HepG2 (cell line): ENCODE measurements at regions not wholly inside any gene's neighbourhood (a gene's known extent, or its start where the extent isn't known, plus 50 kb on each side); places are given as distances from the start of the nearest gene placed in this dataset.

Source experiments
- ATAC-seq: fragments of 200-7000 bp; cut with Tn5 transposase; 3 replicates; pipeline ENCODE4 v1.9.1; 2020; ENCODE audit warnings: mild to moderate bottlenecking, moderate library complexity
- BruUV-seq: library from RNA; stranded (reverse); fragments of 400-500 nt; replicated peaks from 2 replicates; lab custom pipeline; 2021; lab: Mats Ljungman, UMichigan
- CTCF ChIA-PET: fragments of 300-600 bp; formaldehyde crosslinking; extraction: SDS; loops from one replicate; lab custom pipeline; 2021; ENCODE audit warnings: low total read pairs, inconsistent platforms, low intra/inter-chr PET ratio; lab: Yijun Ruan, JAX
- POLR2A ChIA-PET: fragments of 350-600 bp; sonication (Branson Sonifier 250); formaldehyde crosslinking; loops from one replicate; lab custom pipeline; 2020; ENCODE audit warnings: antibody characterized with exemption, inconsistent platforms; lab: Yijun Ruan, JAX
- DNase-seq: peaks from one replicate; pipeline ENCODE4 v3.0.0-alpha.2; 2015; ENCODE audit warnings: low spot score
- FAIRE-seq: peaks from 3 replicates; lab custom pipeline; 2011; peaks lifted over from hg19 to GRCh38; lab: Jason Lieb, UNC
- H2AFZ ChIP-seq: one replicate; pipeline ENCODE4 v1.6.1; 2011; ENCODE audit warnings: low read length, inconsistent platforms
- H3K27ac ChIP-seq: fragments of 300-600 bp; 3 replicates; pipeline ENCODE4 v1.8.0; 2011; ENCODE audit warnings: mixed run types, mild to moderate bottlenecking, mixed read lengths, low read length, inconsistent platforms; ENCODE audit not compliant: insufficient read depth; ENCODE audit errors: extremely low read length
- H3K27me3 ChIP-seq, 2 experiments: fragments of 200-600 bp in 1 of 2; 2 replicates in 1 of 2; 3 replicates in 1 of 2; pipeline versions ENCODE4 v1.6.0 to v1.8.0; 2011; ENCODE audit warnings: low read length in 2 of 2, mild to moderate bottlenecking in 2 of 2, moderate library complexity in 2 of 2, inconsistent platforms in 1 of 2; ENCODE audit not compliant: insufficient read depth in 2 of 2, control insufficient read depth in 1 of 2
- H3K36me3 ChIP-seq, 2 experiments: fragments of 200-600 bp in 1 of 2; replicated peaks in 1 of 2; 2 replicates in 1 of 2; 3 replicates in 1 of 2; pipeline versions ENCODE4 v1.5.1 to v1.8.0; 2011; ENCODE audit warnings: low read length in 2 of 2, inconsistent platforms in 1 of 2; ENCODE audit not compliant: insufficient read depth in 2 of 2, control insufficient read depth in 1 of 2
- H3K4me1 ChIP-seq: 2 replicates; pipeline ENCODE4 v1.5.1; 2012; ENCODE audit warnings: low read length, inconsistent platforms; ENCODE audit not compliant: insufficient read depth
- H3K4me2 ChIP-seq: 2 replicates; pipeline ENCODE4 v1.6.0; 2011; ENCODE audit warnings: low read depth, low read length, inconsistent platforms
- H3K4me3 ChIP-seq, 3 experiments: fragments of 200-600 bp in 1 of 3; sonication (generic), shearing (Covaris generic) in 1 of 3; replicated peaks in 1 of 3; 2 replicates each; pipeline ENCODE4 v1.5.1; 2011 to 2016; ENCODE audit warnings: low read length in 3 of 3, inconsistent platforms in 2 of 3, low read depth in 2 of 3, mild to moderate bottlenecking in 2 of 3, control low read depth in 1 of 3, mixed read lengths in 1 of 3; ENCODE audit not compliant: insufficient read depth in 1 of 3
- H3K79me2 ChIP-seq: one replicate; pipeline ENCODE4 v1.6.1; 2011; ENCODE audit warnings: low read length, inconsistent platforms; ENCODE audit not compliant: insufficient read depth
- H3K9ac ChIP-seq: 2 replicates; pipeline ENCODE4 v1.6.0; 2011; ENCODE audit warnings: mild to moderate bottlenecking, low read depth, low read length, inconsistent platforms; ENCODE audit not compliant: insufficient read depth
- H3K9me3 ChIP-seq: 2 replicates; pipeline ENCODE4 v1.5.1; 2012; ENCODE audit warnings: mild to moderate bottlenecking, low read length
- H4K20me1 ChIP-seq: 2 replicates; pipeline ENCODE4 v1.6.0; 2011; ENCODE audit warnings: inconsistent platforms, mild to moderate bottlenecking, low read length, moderate library complexity; ENCODE audit not compliant: insufficient read depth
- BHLHE40 ChIP-seq: IDR thresholded peaks from 2 replicates; pipeline ENCODE4 v1.6.1; 2011; ENCODE audit warnings: low read length, improper control_type of control experiment
- CBX2 ChIP-seq, 2 experiments: fragments of 200-600 bp in 1 of 2; sonication (generic); formaldehyde crosslinking in 1 of 2; IDR thresholded peaks; 2 replicates each; pipeline versions ENCODE4 v1.7.0 to v1.8.1; 2018 to 2022; ENCODE audit warnings: low read depth in 2 of 2, low read length in 1 of 2, mild to moderate bottlenecking in 1 of 2, missing genetic modification reagents in 1 of 2
- CREM ChIP-seq, 2 experiments: sonication (generic) in 1 of 2; formaldehyde crosslinking in 1 of 2; IDR thresholded peaks; 2 replicates each; pipeline versions ENCODE4 v1.4.0 to v1.6.1; 2016 to 2020; ENCODE audit warnings: antibody characterized with exemption in 1 of 2, mild to moderate bottlenecking in 1 of 2, missing genetic modification reagents in 1 of 2
- DMAP1 ChIP-seq: IDR thresholded peaks from 2 replicates; pipeline ENCODE4 v1.6.1; 2016
- GTF3A ChIP-seq: sonication (generic); formaldehyde crosslinking; conservative IDR thresholded peaks from 2 replicates; pipeline ENCODE4 v1.4.0; 2020; ENCODE audit warnings: mild to moderate bottlenecking, missing genetic modification reagents
- HNRNPH1 ChIP-seq: fragments of 200-400 bp; formaldehyde crosslinking; optimal IDR thresholded peaks from 2 replicates; pipeline ENCODE3; 2017; ENCODE audit warnings: mild to moderate bottlenecking, low read depth, low read length
- KLF11 ChIP-seq: IDR thresholded peaks from 2 replicates; pipeline ENCODE4 v1.6.1; 2016; ENCODE audit warnings: missing compliant biosample characterization
- KLF15 ChIP-seq: sonication (generic); formaldehyde crosslinking; IDR thresholded peaks from 2 replicates; pipeline ENCODE4 v1.8.1; 2023; ENCODE audit warnings: borderline replicate concordance, mild to moderate bottlenecking, inconsistent platforms, missing genetic modification reagents, mixed read lengths
- MYNN ChIP-seq: sonication (generic); formaldehyde crosslinking; IDR thresholded peaks from 2 replicates; pipeline ENCODE4 v1.4.0; 2020; ENCODE audit warnings: mild to moderate bottlenecking, low read depth, missing genetic modification reagents
- NR2C2 ChIP-seq: sonication (generic); formaldehyde crosslinking; IDR thresholded peaks from 2 replicates; pipeline ENCODE4 v1.4.0; 2020; ENCODE audit warnings: missing genetic modification reagents, mild to moderate bottlenecking, moderate library complexity, borderline replicate concordance
- NR2F2 ChIP-seq: IDR thresholded peaks from 2 replicates; pipeline ENCODE4 v1.6.1; 2012; ENCODE audit warnings: low read depth, inconsistent platforms, borderline replicate concordance
- PCBP2 ChIP-seq: fragments of 200-400 bp; formaldehyde crosslinking; optimal IDR thresholded peaks from 2 replicates; pipeline ENCODE3; 2018; ENCODE audit warnings: low read length, low read depth; ENCODE audit not compliant: poor library complexity, severe bottlenecking
- PHF5A ChIP-seq: IDR thresholded peaks from one replicate; pipeline ENCODE4 v1.6.1; 2018; ENCODE audit warnings: low read depth, missing genetic modification reagents; ENCODE audit not compliant: unreplicated experiment
- POGZ ChIP-seq: sonication (generic); formaldehyde crosslinking; IDR thresholded peaks from 2 replicates; pipeline ENCODE4 v1.4.0; 2020; ENCODE audit warnings: mild to moderate bottlenecking, missing genetic modification reagents
- SIX4 ChIP-seq: sonication (generic); formaldehyde crosslinking; IDR thresholded peaks from 2 replicates; pipeline ENCODE4 v1.4.0; 2020; ENCODE audit warnings: missing genetic modification reagents
- TARDBP ChIP-seq: sonication (generic); formaldehyde crosslinking; IDR thresholded peaks from 2 replicates; pipeline ENCODE4 v1.8.0; 2022; ENCODE audit warnings: mild to moderate bottlenecking, missing genetic modification reagents
- ZMAT5 ChIP-seq: sonication (generic); formaldehyde crosslinking; IDR thresholded peaks from 2 replicates; pipeline ENCODE4 v1.5.0; 2020; ENCODE audit warnings: mild to moderate bottlenecking, low read depth, missing genetic modification reagents, borderline replicate concordance
- ZMYM4 ChIP-seq: sonication (generic); formaldehyde crosslinking; IDR thresholded peaks from 2 replicates; pipeline ENCODE4 v1.8.1; 2023; ENCODE audit warnings: mild to moderate bottlenecking, missing genetic modification reagents
- ZNF3 ChIP-seq: IDR thresholded peaks from 2 replicates; pipeline ENCODE4 v1.7.0; 2017; ENCODE audit warnings: inconsistent platforms
- ZNF331 ChIP-seq: sonication (generic); formaldehyde crosslinking; IDR thresholded peaks from 2 replicates; pipeline ENCODE4 v1.4.0; 2020; ENCODE audit warnings: missing genetic modification reagents
- ZNF644 ChIP-seq: IDR thresholded peaks from 2 replicates; pipeline ENCODE4 v1.6.1; 2016; ENCODE audit warnings: low read depth
- ZNF660 ChIP-seq: sonication (generic); formaldehyde crosslinking; IDR thresholded peaks from 2 replicates; pipeline ENCODE4 v1.5.1; 2020; ENCODE audit warnings: mild to moderate bottlenecking, low read depth, missing genetic modification reagents, borderline replicate concordance
- ZNF75D ChIP-seq: sonication (generic); formaldehyde crosslinking; IDR thresholded peaks from 2 replicates; pipeline ENCODE4 v1.8.1; 2023; ENCODE audit warnings: missing genetic modification reagents, mild to moderate bottlenecking, borderline replicate concordance
- ZNF782 ChIP-seq: sonication (generic); formaldehyde crosslinking; IDR thresholded peaks from 2 replicates; pipeline ENCODE4 v1.4.0; 2020; ENCODE audit warnings: missing genetic modification reagents, mild to moderate bottlenecking, borderline replicate concordance
- WGBS: methylation state at CpG from one replicate; pipeline ENCODE4 v1.1.6; 2017; ENCODE audit warnings: low lambda C conversion rate; 5-methylcytosine and 5-hydroxymethylcytosine counted together
- in situ Hi-C: cut with HindIII; loops from 2 replicates; pipeline ENCODE4 v1.10.0; 2017; ENCODE audit warnings: low pct_unique_long_range_greater_than_20kb; ENCODE audit not compliant: extremely low pct_ligation_motif_present
- intact Hi-C: fragments of 100-400 bp; cut with micrococcal nuclease; formaldehyde crosslinking; loops from one replicate; pipeline ENCODE4 v1.10.0; 2022; ENCODE audit not compliant: unreplicated experiment
- TF ChIP-seq, protein P1 (sequence below), 2 experiments: fragments of 450-650 bp in 1 of 2; sonication (generic) in 1 of 2; formaldehyde crosslinking; IDR thresholded peaks; 2 replicates each; pipeline versions ENCODE4 v1.5.0 to v1.8.0; 2020 to 2022; ENCODE audit warnings: mild to moderate bottlenecking in 1 of 2, missing genetic modification reagents in 1 of 2
- TF ChIP-seq, protein P2 (sequence below): sonication (generic); formaldehyde crosslinking; IDR thresholded peaks from 2 replicates; pipeline ENCODE4 v1.4.0; 2020; ENCODE audit warnings: mild to moderate bottlenecking, missing genetic modification reagents

DNA sequence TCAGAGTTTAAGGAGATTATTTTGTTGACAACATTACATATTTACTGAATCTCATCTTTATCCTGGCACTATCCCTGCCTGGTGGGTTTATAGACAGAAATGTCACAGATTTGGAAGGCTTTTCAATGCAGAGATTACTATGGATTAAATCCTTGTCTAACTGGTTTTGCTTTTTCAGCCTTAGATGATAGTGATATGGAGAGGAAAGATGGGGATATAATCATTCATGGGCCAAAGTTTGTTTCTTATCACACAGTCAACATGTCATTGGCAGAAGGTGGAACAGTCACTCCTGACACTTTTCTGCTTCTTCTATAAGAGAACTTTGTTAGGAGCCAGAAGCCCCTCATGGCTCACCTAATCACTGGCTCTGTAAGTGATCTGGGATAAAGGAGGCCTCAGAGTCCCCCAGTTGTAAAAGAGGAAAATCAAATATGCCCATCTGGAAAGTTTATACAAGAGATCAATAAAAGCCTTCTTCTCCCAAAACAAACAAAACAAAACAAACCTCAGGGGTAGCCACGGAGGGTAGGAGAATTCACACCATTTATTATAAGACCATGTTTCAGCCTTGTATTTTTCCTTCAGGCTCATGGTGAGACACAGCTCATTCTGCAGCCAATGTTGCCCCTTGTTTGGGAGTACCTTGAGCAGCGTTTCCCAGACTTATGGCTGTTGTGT lies 101.2 kb downstream of the PCSK1 start:
- FAIRE-seq (no peak), DNase-seq (peak; percentile 34), ATAC-seq (peak; percentile 34; the same call in 2 of the 3 replicates)
- no peaks in the 10 kb centered on the region for H3K79me2 ChIP-seq
- 46% methylated on average over 2 of the region's 2 CpGs for WGBS
- POLR2A ChIA-PET, result no interaction called here
- H3K9me3 ChIP-seq, result no peaks in the 10 kb centered on the region
- H2AFZ ChIP-seq, result no peak overlapping the region
- peaks cover 50% of the 10 kb centered on the region for H3K4me1 ChIP-seq
- in situ Hi-C loops, result loop anchor here (10.0 to 25.0 kb wide), 2 partner anchors 367 to 695 kb away; partner anchors contain the start of genes ELL2 and RFESD
- no peak overlapping the region for H3K27ac ChIP-seq
- intact Hi-C loops, result loop anchor here (5.0 to 10.0 kb wide), 2 partner anchors 35 to 437 kb away; no protein-coding TSS in a partner anchor
- H4K20me1 ChIP-seq, result no peaks in the 10 kb centered on the region
- CTCF ChIA-PET, result no interaction called here
- no peaks in the 10 kb centered on the region for H3K36me3 ChIP-seq
- H3K9ac ChIP-seq, result no peak overlapping the region
- H3K4me3 ChIP-seq, result no peak overlapping the region
- peak overlapping the region; percentile 9; the same call in 1 of the 2 replicates for H3K4me2 ChIP-seq
- no TSS peak for BruUV-seq
- no peaks in the 10 kb centered on the region for H3K27me3 ChIP-seq
- TF ChIP-seq ZMAT5 (CRISPR knock-in tag) (no peak), BHLHE40 (no peak), CREM (IDR thresholded peaks at IDR 0.05) (peak; percentile 31; the same call in 1 of the 2 replicates), CREM (CRISPR knock-in tag; IDR thresholded peaks at IDR 0.05) (no peak), ZNF660 (CRISPR knock-in tag) (no peak), ZNF3 (CRISPR knock-in tag) (no peak), TARDBP (CRISPR knock-in tag) (no peak), DMAP1 (CRISPR knock-in tag) (no peak), PHF5A (CRISPR knock-in tag) (no peak), MYNN (CRISPR knock-in tag) (no peak), ZNF644 (CRISPR knock-in tag) (no peak), ZMYM4 (CRISPR knock-in tag) (peak; percentile 28; the same call in 1 of the 2 replicates), CBX2 (IDR thresholded peaks at IDR 0.05; ENCODE audit: low read depth, low read length) (no peak), CBX2 (CRISPR knock-in tag; IDR thresholded peaks at IDR 0.05; ENCODE audit: low read depth) (no peak), NR2F2 (no peak), ZNF75D (CRISPR knock-in tag) (no peak), SIX4 (no peak), POGZ (CRISPR knock-in tag) (0 out of 2 replicates have a peak, but pooled peaks have one; percentile 27), GTF3A (CRISPR knock-in tag) (no peak), NR2C2 (CRISPR knock-in tag) (no peak), PCBP2 (no peak), KLF15 (no peak), ZNF331 (CRISPR knock-in tag) (no peak), ZNF782 (no peak), KLF11 (no peak), HNRNPH1 (no peak)
- TF ChIP-seq, protein P1, sequence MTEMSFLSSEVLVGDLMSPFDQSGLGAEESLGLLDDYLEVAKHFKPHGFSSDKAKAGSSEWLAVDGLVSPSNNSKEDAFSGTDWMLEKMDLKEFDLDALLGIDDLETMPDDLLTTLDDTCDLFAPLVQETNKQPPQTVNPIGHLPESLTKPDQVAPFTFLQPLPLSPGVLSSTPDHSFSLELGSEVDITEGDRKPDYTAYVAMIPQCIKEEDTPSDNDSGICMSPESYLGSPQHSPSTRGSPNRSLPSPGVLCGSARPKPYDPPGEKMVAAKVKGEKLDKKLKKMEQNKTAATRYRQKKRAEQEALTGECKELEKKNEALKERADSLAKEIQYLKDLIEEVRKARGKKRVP (CRISPR knock-in tag; IDR thresholded peaks at IDR 0.05), result no peak
- TF ChIP-seq, protein P2, sequence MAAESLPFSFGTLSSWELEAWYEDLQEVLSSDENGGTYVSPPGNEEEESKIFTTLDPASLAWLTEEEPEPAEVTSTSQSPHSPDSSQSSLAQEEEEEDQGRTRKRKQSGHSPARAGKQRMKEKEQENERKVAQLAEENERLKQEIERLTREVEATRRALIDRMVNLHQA (CRISPR knock-in tag), result no peak
